H1 (cell line): ENCODE measurements at regions not wholly inside any gene's neighbourhood (a gene's known extent, or its start where the extent isn't known, plus 50 kb on each side); places are given as distances from the start of the nearest gene placed in this dataset.

Source experiments
- CTCF ChIA-PET: fragments of 300-600 bp; sonication (Branson Sonifier 250); formaldehyde crosslinking; loops from one replicate; lab custom pipeline; 2021; ENCODE audit not compliant: partially characterized antibody; lab: Charles Lee
- POLR2A ChIA-PET: fragments of 300-600 bp; sonication (Branson Sonifier 250); formaldehyde crosslinking; loops from one replicate; lab custom pipeline; 2021; ENCODE audit warnings: inconsistent platforms; ENCODE audit not compliant: partially characterized antibody; lab: Charles Lee
- DNase-seq, 2 experiments: peaks; one replicate each; pipeline versions ENCODE4 v3.0.0 to v3.0.0-alpha.2; 2010 to 2022; ENCODE audit warnings: low spot score in 2 of 2, low read depth in 1 of 2, mixed read lengths in 1 of 2
- FAIRE-seq: peaks from 2 replicates; lab custom pipeline; 2011; peaks lifted over from hg19 to GRCh38; lab: Jason Lieb, UNC
- H2AFZ ChIP-seq: 2 replicates; pipeline ENCODE4 v1.8.1; 2012; ENCODE audit warnings: low read length, inconsistent platforms
- H2AK5ac ChIP-seq: 2 replicates; pipeline ENCODE4 v1.6.1; 2013; ENCODE audit warnings: low read depth, low read length
- H2BK120ac ChIP-seq: replicated peaks from 2 replicates; pipeline ENCODE3; 2013; ENCODE audit warnings: low read depth, low read length, inconsistent platforms
- H2BK12ac ChIP-seq: 2 replicates; pipeline ENCODE4 v1.6.1; 2013; ENCODE audit warnings: low read depth, low read length
- H2BK15ac ChIP-seq: 2 replicates; pipeline ENCODE4 v1.6.1; 2013; ENCODE audit warnings: low read length
- H2BK20ac ChIP-seq: 2 replicates; pipeline ENCODE4 v1.6.1; 2013; ENCODE audit warnings: low read length
- H2BK5ac ChIP-seq: 2 replicates; pipeline ENCODE4 v1.6.1; 2013; ENCODE audit warnings: low read depth, low read length
- H3K14ac ChIP-seq: 2 replicates; pipeline ENCODE4 v1.6.1; 2013; ENCODE audit warnings: inconsistent platforms; ENCODE audit not compliant: insufficient read length
- H3K18ac ChIP-seq: 2 replicates; pipeline ENCODE4 v1.6.1; 2013; ENCODE audit warnings: low read length; ENCODE audit errors: extremely low read depth
- H3K23ac ChIP-seq: 2 replicates; pipeline ENCODE4 v1.6.1; 2013; ENCODE audit warnings: inconsistent platforms; ENCODE audit not compliant: insufficient read length
- H3K23me2 ChIP-seq: 2 replicates; pipeline ENCODE4 v1.6.1; 2013; ENCODE audit warnings: low read depth, low read length
- H3K27ac ChIP-seq: 2 replicates; pipeline ENCODE4 v1.6.1; 2011; ENCODE audit warnings: low read depth, low read length, inconsistent platforms
- H3K27me3 ChIP-seq, 4 experiments: replicated peaks in 1 of 4; 1 replicate in 1 of 4; 2 replicates in 3 of 4; pipeline versions ENCODE4 v1.6.1 to v1.8.1; 2011 to 2013; ENCODE audit warnings: low read length in 3 of 4, mild to moderate bottlenecking in 3 of 4, inconsistent platforms in 2 of 4, mixed read lengths in 2 of 4, moderate library complexity in 1 of 4; ENCODE audit not compliant: control insufficient read depth in 3 of 4, insufficient read depth in 3 of 4; ENCODE audit errors: extremely low read depth in 1 of 4
- H3K36me3 ChIP-seq, 4 experiments: 2 replicates each; pipeline versions ENCODE4 v1.6.1 to v1.8.1; 2011 to 2013; ENCODE audit warnings: mild to moderate bottlenecking in 4 of 4, low read length in 3 of 4, moderate library complexity in 2 of 4, control low read depth in 1 of 4, inconsistent platforms in 1 of 4; ENCODE audit not compliant: insufficient read depth in 4 of 4, control insufficient read depth in 2 of 4
- H3K4ac ChIP-seq: replicated peaks from 2 replicates; pipeline ENCODE3; 2013; ENCODE audit warnings: low read length, low read depth, mixed read lengths, inconsistent platforms; ENCODE audit not compliant: insufficient read length
- H3K4me1 ChIP-seq, 4 experiments: replicated peaks in 1 of 4; 1 replicate in 1 of 4; 2 replicates in 3 of 4; pipeline versions ENCODE4 v1.6.1 to v1.8.1; 2011 to 2013; ENCODE audit warnings: low read length in 3 of 4, inconsistent platforms in 2 of 4, mixed read lengths in 1 of 4; ENCODE audit not compliant: insufficient read depth in 4 of 4, control insufficient read depth in 3 of 4
- H3K4me2 ChIP-seq, 2 experiments: 2 replicates each; pipeline versions ENCODE4 v1.6.1 to v1.8.1; 2011 to 2013; ENCODE audit warnings: low read depth in 2 of 2, low read length in 2 of 2, control low read depth in 1 of 2, inconsistent platforms in 1 of 2, mild to moderate bottlenecking in 1 of 2; ENCODE audit not compliant: insufficient read depth in 1 of 2
- H3K4me3 ChIP-seq, 4 experiments: fragments of 200-600, 300-600 bp in 1 of 4; sonication (generic), shearing (Covaris generic), sonication (Bioruptor Twin) in 1 of 4; 2 replicates each; pipeline versions ENCODE4 v1.5.1 to v1.8.1; 2011 to 2016; ENCODE audit warnings: low read length in 4 of 4, low read depth in 3 of 4, control low read depth in 2 of 4, inconsistent platforms in 2 of 4, mild to moderate bottlenecking in 2 of 4, mixed read lengths in 1 of 4, moderate library complexity in 1 of 4; ENCODE audit not compliant: insufficient read depth in 2 of 4; ENCODE audit errors: extremely low read depth in 1 of 4
- H3K56ac ChIP-seq: replicated peaks from 2 replicates; pipeline ENCODE3; 2013; ENCODE audit warnings: low read depth, mild to moderate bottlenecking, mixed read lengths, low read length, inconsistent platforms; ENCODE audit not compliant: insufficient read length
- H3K79me1 ChIP-seq: 2 replicates; pipeline ENCODE4 v1.6.1; 2013; ENCODE audit warnings: low read depth, low read length, control low read depth
- H3K79me2 ChIP-seq, 2 experiments: 2 replicates each; pipeline versions ENCODE4 v1.6.1 to v1.8.1; 2012 to 2013; ENCODE audit warnings: low read length in 2 of 2, mild to moderate bottlenecking in 2 of 2, inconsistent platforms in 1 of 2; ENCODE audit not compliant: insufficient read depth in 2 of 2, control insufficient read depth in 1 of 2
- H3K9ac ChIP-seq, 4 experiments: replicated peaks in 1 of 4; 1 replicate in 1 of 4; 2 replicates in 3 of 4; pipeline versions ENCODE4 v1.6.1 to v1.8.1; 2011 to 2013; ENCODE audit warnings: low read depth in 3 of 4, low read length in 3 of 4, control low read depth in 2 of 4, mild to moderate bottlenecking in 2 of 4, moderate library complexity in 2 of 4, inconsistent platforms in 1 of 4; ENCODE audit errors: extremely low read depth in 1 of 4
- H3K9me3 ChIP-seq, 2 experiments: 2 replicates each; pipeline versions ENCODE4 v1.6.1 to v1.8.1; 2012 to 2013; ENCODE audit warnings: mild to moderate bottlenecking in 2 of 2, moderate library complexity in 2 of 2, control low read depth in 1 of 2, inconsistent platforms in 1 of 2, low read depth in 1 of 2, low read length in 1 of 2, mixed read lengths in 1 of 2; ENCODE audit not compliant: insufficient read depth in 2 of 2
- H4K20me1 ChIP-seq, 2 experiments: replicated peaks in 1 of 2; 2 replicates each; pipeline versions ENCODE3 to v1.8.1; 2011 to 2013; ENCODE audit warnings: inconsistent platforms in 2 of 2, low read length in 2 of 2, mild to moderate bottlenecking in 1 of 2; ENCODE audit not compliant: insufficient read depth in 2 of 2, control insufficient read depth in 1 of 2
- H4K5ac ChIP-seq: 2 replicates; pipeline ENCODE4 v1.6.1; 2013; ENCODE audit warnings: low read length, low read depth, mixed read lengths, inconsistent platforms; ENCODE audit not compliant: insufficient read length
- H4K8ac ChIP-seq: 2 replicates; pipeline ENCODE4 v1.8.0; 2013; ENCODE audit warnings: mild to moderate bottlenecking, moderate library complexity, low read length, inconsistent platforms; ENCODE audit not compliant: insufficient read depth; ENCODE audit errors: extremely low read depth
- H4K91ac ChIP-seq: replicated peaks from 2 replicates; pipeline ENCODE3; 2013; ENCODE audit warnings: low read length, mixed read lengths, inconsistent platforms; ENCODE audit not compliant: insufficient read length
- ATF3 ChIP-seq: IDR thresholded peaks from 2 replicates; pipeline ENCODE4 v1.6.1; 2011; ENCODE audit warnings: low read depth, mild to moderate bottlenecking, low read length; ENCODE audit not compliant: insufficient read depth
- BCL11A ChIP-seq, 2 experiments: IDR thresholded peaks; one replicate each; pipeline ENCODE4 v1.6.1; 2011; ENCODE audit warnings: low read depth in 2 of 2, low read length in 2 of 2, mild to moderate bottlenecking in 2 of 2
- BRCA1 ChIP-seq: IDR thresholded peaks from 2 replicates; pipeline ENCODE4 v1.6.1; 2012; ENCODE audit warnings: low read depth, low read length, improper control_type of control experiment
- CHD1 ChIP-seq: IDR thresholded peaks from 2 replicates; pipeline ENCODE4 v1.6.1; 2012; ENCODE audit warnings: low read depth, low read length, improper control_type of control experiment
- JUND ChIP-seq: IDR thresholded peaks from 2 replicates; pipeline ENCODE4 v1.6.1; 2011; ENCODE audit warnings: mild to moderate bottlenecking, improper control_type of control experiment, low read length
- KDM5A ChIP-seq: fragments of 200-600 bp; IDR thresholded peaks from 2 replicates; pipeline ENCODE4 v1.7.1; 2012; ENCODE audit warnings: mild to moderate bottlenecking, low read length, inconsistent platforms, mixed read lengths
- POLR2AphosphoS5 ChIP-seq: IDR thresholded peaks from 2 replicates; pipeline ENCODE4 v1.6.1; 2011; ENCODE audit warnings: low read depth, low read length
- POU5F1 ChIP-seq: IDR thresholded peaks from 2 replicates; pipeline ENCODE4 v1.6.1; 2011; ENCODE audit warnings: low read depth, mild to moderate bottlenecking, low read length, moderate library complexity
- RFX5 ChIP-seq: IDR thresholded peaks from 2 replicates; pipeline ENCODE4 v1.6.1; 2011; ENCODE audit warnings: low read depth, low read length, improper control_type of control experiment, borderline replicate concordance
- RXRA ChIP-seq: IDR thresholded peaks from 2 replicates; pipeline ENCODE4 v1.6.1; 2011; ENCODE audit warnings: low read depth, mild to moderate bottlenecking, low read length, moderate library complexity; ENCODE audit not compliant: insufficient read depth
- SIX5 ChIP-seq: IDR thresholded peaks from 2 replicates; pipeline ENCODE4 v1.6.1; 2011; ENCODE audit warnings: mild to moderate bottlenecking, low read depth, low read length
- SRF ChIP-seq: IDR thresholded peaks from 2 replicates; pipeline ENCODE4 v1.6.1; 2011; ENCODE audit warnings: mild to moderate bottlenecking, low read depth, low read length, moderate library complexity
- TCF12 ChIP-seq: IDR thresholded peaks from 2 replicates; pipeline ENCODE4 v1.6.1; 2011; ENCODE audit warnings: low read depth, mild to moderate bottlenecking, low read length

- no peaks in the 10 kb centered on the region for H3K23me2 ChIP-seq
- no peak overlapping the region for H3K18ac ChIP-seq
- no peak overlapping the region for H4K8ac ChIP-seq
- H3K79me2 ChIP-seq, result no peaks in the 10 kb centered on the region
- H2BK20ac ChIP-seq, result no peak overlapping the region
- H4K5ac ChIP-seq, result no peak overlapping the region
- TF ChIP-seq ATF3 (no peak), CHD1 (no peak), RXRA (no peak), SRF (no peak), SIX5 (no peak), RFX5 (no peak), KDM5A (no peak), JUND (no peak), TCF12 (no peak), POLR2AphosphoS5 (no peak), BRCA1 (no peak), POU5F1 (no peak), BCL11A (IDR thresholded peaks at IDR 0.05; ENCODE audit: low read depth in 2 of 2, low read length in 2 of 2) (no peak)
- CTCF ChIA-PET, result no interaction called here
- no peak for DNase-seq
- no peaks in the 10 kb centered on the region for H3K27me3 ChIP-seq
- H2AK5ac ChIP-seq, result no peak overlapping the region
- H2BK12ac ChIP-seq, result no peak overlapping the region
- no peak for FAIRE-seq
- no peak overlapping the region for H2BK120ac ChIP-seq
- H3K4me3 ChIP-seq, result no peak overlapping the region
- H4K20me1 ChIP-seq, result no peaks in the 10 kb centered on the region
- H4K91ac ChIP-seq, result no peak overlapping the region
- H3K9ac ChIP-seq, result no peak overlapping the region
- no peaks in the 10 kb centered on the region; a peak in 1 of 8 replicates for H3K36me3 ChIP-seq
- no peak overlapping the region for H2AFZ ChIP-seq
- no peak overlapping the region for H3K4me2 ChIP-seq
- H3K23ac ChIP-seq, result no peak overlapping the region
- H2BK5ac ChIP-seq, result no peak overlapping the region
- no peak overlapping the region for H2BK15ac ChIP-seq
- POLR2A ChIA-PET, result no interaction called here
- no peak overlapping the region for H3K14ac ChIP-seq
- no peaks in the 10 kb centered on the region for H3K4me1 ChIP-seq
- peaks cover 0 to 2% of the 10 kb centered on the region in 2 experiments; a peak in 1 of 4 replicates for H3K9me3 ChIP-seq
- H3K56ac ChIP-seq, result no peak overlapping the region
- H3K79me1 ChIP-seq, result no peaks in the 10 kb centered on the region
- H3K27ac ChIP-seq, result no peak overlapping the region
- no peak overlapping the region for H3K4ac ChIP-seq
Observed at GRCh38 chr6:77356821-77357220, 106.5 kb downstream of the HTR1B start.
